BJ (cell line): ENCODE measurements at regions not wholly inside any gene's neighbourhood (a gene's known extent, or its start where the extent isn't known, plus 50 kb on each side); places are given as distances from the start of the nearest gene placed in this dataset.

ENCODE experiments used
- CTCF ChIA-PET: fragments of 350-600 bp; formaldehyde crosslinking; extraction: SDS; loops from one replicate; lab custom pipeline; 2021; ENCODE audit warnings: antibody characterized with exemption, inconsistent platforms; lab: Yijun Ruan, JAX
- POLR2A ChIA-PET: fragments of 300-600 bp; sonication (Branson Sonifier 250); formaldehyde crosslinking; extraction: SDS; loops from one replicate; lab custom pipeline; 2021; ENCODE audit warnings: antibody characterized with exemption; lab: Charles Lee
- DNase-seq: peaks from one replicate; pipeline ENCODE4 v3.0.0-alpha.2; 2011; ENCODE audit warnings: low read depth
- H3K27me3 ChIP-seq: 2 replicates; pipeline ENCODE4 v1.6.0; 2011; ENCODE audit warnings: low read length; ENCODE audit not compliant: control insufficient read depth, insufficient read depth
- H3K36me3 ChIP-seq: 2 replicates; pipeline ENCODE4 v1.5.1; 2011; ENCODE audit warnings: low read length; ENCODE audit not compliant: control insufficient read depth, insufficient read depth
- H3K4me3 ChIP-seq: 2 replicates; pipeline ENCODE4 v1.5.1; 2011; ENCODE audit warnings: low read depth, mild to moderate bottlenecking, control low read depth, low read length
- TF ChIP-seq, protein P1 (sequence below): IDR thresholded peaks from 2 replicates; pipeline ENCODE4 v1.5.1; 2011; ENCODE audit warnings: low read depth, mild to moderate bottlenecking, control low read depth, inconsistent platforms, low read length, moderate library complexity; ENCODE audit not compliant: insufficient read depth

DNA sequence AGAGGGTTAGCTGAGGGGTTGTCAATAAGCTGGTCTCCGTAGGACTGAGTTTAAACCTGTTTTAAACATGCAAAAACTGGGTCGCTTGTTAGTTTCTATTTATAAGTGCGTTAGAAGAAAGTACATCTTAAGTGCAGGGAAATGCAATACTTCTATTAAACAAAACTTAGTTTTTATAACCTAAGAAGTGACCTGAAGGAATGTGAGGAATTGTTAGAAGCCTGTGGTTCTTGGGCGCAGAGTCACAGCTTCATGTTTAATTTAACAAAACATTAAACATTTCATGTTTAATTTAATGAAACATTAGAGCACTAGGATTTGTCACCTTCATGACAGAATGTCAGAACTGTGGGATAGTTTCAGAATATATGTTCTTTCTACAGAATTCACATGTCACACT lies 469.2 kb upstream of the WWC1 start:
- TF ChIP-seq, protein P1, sequence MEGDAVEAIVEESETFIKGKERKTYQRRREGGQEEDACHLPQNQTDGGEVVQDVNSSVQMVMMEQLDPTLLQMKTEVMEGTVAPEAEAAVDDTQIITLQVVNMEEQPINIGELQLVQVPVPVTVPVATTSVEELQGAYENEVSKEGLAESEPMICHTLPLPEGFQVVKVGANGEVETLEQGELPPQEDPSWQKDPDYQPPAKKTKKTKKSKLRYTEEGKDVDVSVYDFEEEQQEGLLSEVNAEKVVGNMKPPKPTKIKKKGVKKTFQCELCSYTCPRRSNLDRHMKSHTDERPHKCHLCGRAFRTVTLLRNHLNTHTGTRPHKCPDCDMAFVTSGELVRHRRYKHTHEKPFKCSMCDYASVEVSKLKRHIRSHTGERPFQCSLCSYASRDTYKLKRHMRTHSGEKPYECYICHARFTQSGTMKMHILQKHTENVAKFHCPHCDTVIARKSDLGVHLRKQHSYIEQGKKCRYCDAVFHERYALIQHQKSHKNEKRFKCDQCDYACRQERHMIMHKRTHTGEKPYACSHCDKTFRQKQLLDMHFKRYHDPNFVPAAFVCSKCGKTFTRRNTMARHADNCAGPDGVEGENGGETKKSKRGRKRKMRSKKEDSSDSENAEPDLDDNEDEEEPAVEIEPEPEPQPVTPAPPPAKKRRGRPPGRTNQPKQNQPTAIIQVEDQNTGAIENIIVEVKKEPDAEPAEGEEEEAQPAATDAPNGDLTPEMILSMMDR: no peak
- ChIA-PET POLR2A (no interaction called here), CTCF (no interaction called here)
- DNase-seq: no peak
- Histone ChIP-seq H3K27me3 (peaks cover 16% of the 10 kb centered on the region), H3K36me3 (no peaks in the 10 kb centered on the region), H3K4me3 (no peak overlapping the region)

DNA sequence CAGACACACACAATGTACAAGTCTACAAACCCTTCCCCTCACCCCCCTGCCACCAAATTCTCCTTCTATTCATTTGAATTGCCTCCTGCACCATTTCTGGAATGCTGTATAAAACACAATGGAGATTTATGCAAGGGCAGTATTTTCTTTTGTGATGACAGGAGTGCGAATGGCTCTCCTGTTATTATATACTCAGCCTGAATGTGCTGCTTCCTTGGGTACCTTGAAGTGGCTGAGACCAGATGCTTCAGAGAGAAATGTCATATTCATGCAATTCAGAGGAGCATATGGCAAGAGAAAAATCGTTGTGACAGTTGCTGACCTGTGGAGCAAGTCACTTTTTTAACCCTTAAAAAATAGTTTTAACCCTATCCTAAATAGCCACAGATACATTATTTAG lies 468.0 kb upstream of the WWC1 start:
- ChIA-PET POLR2A (no interaction called here), CTCF (no interaction called here)
- TF ChIP-seq, protein P1: no peak

DNA sequence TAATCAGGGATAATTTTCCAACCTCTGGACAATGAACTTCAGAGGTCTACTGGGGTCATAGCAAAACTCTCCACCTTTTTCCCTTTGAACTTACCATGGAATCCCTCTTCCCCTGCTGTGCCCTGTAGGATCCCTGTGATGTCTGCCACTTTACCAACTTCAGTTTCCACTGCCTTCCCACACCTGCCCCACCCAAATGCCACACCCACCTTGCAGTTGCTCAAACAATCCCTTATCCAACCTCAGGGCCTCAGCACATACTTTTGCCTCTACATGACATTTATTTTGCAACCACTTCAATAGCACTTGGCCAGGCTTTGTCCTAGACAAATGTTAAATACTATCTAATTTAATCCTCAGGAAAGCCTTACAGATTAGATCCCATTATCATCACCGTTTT lies 463.7 kb upstream of the WWC1 start:
- TF ChIP-seq, protein P1: no peak
- H3K27me3 ChIP-seq: peaks cover 6% of the 10 kb centered on the region
- DNase-seq: no peak
- ChIA-PET POLR2A (no interaction called here), CTCF (no interaction called here)
- no peaks in the 10 kb centered on the region for H3K36me3 ChIP-seq
- no peak overlapping the region for H3K4me3 ChIP-seq

More for the DNA sequence above, 468.0 kb upstream of the WWC1 start:
- DNase-seq: no peak
- Histone ChIP-seq H3K4me3 (no peak overlapping the region), H3K27me3 (peaks cover 16% of the 10 kb centered on the region), H3K36me3 (no peaks in the 10 kb centered on the region)

DNA sequence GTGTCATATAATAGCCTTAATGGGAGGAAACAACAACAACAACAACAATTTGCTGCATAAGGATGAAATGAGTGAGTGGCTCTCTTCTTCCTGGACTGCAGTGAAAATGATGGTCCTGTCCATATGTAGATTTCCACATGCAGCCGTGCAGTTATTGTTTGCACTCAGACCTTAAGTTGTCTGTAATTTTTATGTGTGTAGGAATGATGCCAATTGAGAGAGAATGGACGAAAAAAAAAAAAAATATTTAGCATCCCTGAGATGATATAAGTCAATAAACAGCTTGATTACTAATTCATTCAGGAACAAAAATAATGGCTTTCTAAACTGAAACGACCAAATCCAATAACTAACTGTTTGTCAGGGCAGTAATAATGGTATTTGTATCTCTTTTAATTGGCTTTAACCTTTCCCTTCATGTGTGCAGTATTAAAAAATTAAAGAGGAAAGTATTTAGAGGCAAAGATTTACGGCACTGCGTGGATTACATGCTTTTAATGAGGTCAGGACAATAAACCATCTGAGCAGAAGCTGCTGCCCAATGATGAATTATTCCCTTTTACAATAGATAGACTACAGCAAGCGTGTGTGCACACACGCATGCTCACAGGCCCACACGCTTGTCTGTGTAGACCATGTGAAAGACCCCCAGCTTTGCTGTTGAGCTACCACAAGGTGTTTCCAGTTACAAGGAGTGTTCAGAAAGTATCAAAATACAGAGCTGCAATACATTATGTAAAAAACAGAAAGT lies 459.5 kb upstream of the WWC1 start:
- Histone ChIP-seq H3K36me3 (no peaks in the 10 kb centered on the region), H3K27me3 (peaks cover 1% of the 10 kb centered on the region; the same call in 1 of the 2 replicates), H3K4me3 (no peak overlapping the region)
- no peak for DNase-seq
- POLR2A ChIA-PET: no interaction called here
- TF ChIP-seq, protein P1: no peak
- CTCF ChIA-PET: interaction anchor here (0.6 to 1.5 kb wide), 3 partner anchors 11 to 256 kb away, joined by 3 to 5 read pairs (median 4); no protein-coding TSS in a partner anchor

DNA sequence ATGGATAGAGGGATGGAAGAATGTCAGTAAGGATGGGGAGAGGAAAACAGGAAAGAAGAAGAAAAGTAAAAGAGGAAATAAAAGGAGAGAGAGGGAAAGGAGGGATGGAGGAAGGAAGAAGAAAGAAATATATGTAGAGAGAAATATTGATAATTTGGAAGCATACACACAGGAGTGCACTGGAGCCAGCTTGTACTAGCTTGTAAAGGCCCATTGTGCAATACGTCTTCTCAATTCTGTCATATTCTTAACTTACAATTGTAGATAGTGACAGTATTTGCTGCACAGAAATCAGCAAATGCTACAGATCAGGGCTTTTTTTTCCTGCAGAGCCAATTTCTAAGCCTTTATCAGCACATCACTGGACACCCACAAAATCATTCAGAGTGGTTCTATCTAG lies 458.8 kb upstream of the WWC1 start:
- TF ChIP-seq, protein P1: no peak
- Histone ChIP-seq H3K27me3 (peaks cover 1% of the 10 kb centered on the region; the same call in 1 of the 2 replicates), H3K36me3 (no peaks in the 10 kb centered on the region), H3K4me3 (no peak overlapping the region)
- DNase-seq: no peak
- POLR2A ChIA-PET: no interaction called here
- CTCF ChIA-PET: interaction anchor here (0.6 kb wide), 1 partner anchor 104 kb away, joined by 4 read pairs; no protein-coding TSS in a partner anchor
